ENCODE measurements at regions not wholly inside any gene's neighbourhood (a gene's known extent, or its start where the extent isn't known, plus 50 kb on each side); places are given as distances from the start of the nearest gene placed in this dataset.

GRCh38 chr1:30637183-30637980 lies 86.0 kb downstream of the MATN1 start:
- no peak for DNase-seq

- DNase-seq: no peak
These were observed 86.8 kb downstream of the MATN1 start for GRCh38 chr1:30636621-30637020.

GRCh38 chr1:30635391-30635975 lies 87.9 kb downstream of the MATN1 start:
- DNase-seq: peak; percentile 38

GRCh38 chr1:30634507-30634906 lies 88.9 kb downstream of the MATN1 start:
- no peak for DNase-seq

- no peak for DNase-seq
These were observed 90.1 kb downstream of the MATN1 start for GRCh38 chr1:30633294-30633693.

- DNase-seq: peak; percentile 61
These were observed 90.9 kb downstream of the MATN1 start for GRCh38 chr1:30632481-30632880.

GRCh38 chr1:30631700-30632099 lies 91.7 kb downstream of the MATN1 start:
- no peak for DNase-seq

- DNase-seq: no peak
These were observed 93.9 kb downstream of the MATN1 start for GRCh38 chr1:30629501-30629900.

- DNase-seq: no peak
These were observed 95.4 kb downstream of the MATN1 start for GRCh38 chr1:30627994-30628393.

GRCh38 chr1:30627206-30627605 lies 96.2 kb downstream of the MATN1 start:
- DNase-seq: no peak

GRCh38 chr1:30623431-30623830 lies 100.0 kb downstream of the MATN1 start:
- DNase-seq: no peak

GRCh38 chr1:30619619-30620018 lies 103.8 kb downstream of the MATN1 start:
- no peak for DNase-seq

GRCh38 chr1:30618335-30618747 lies 105.0 kb downstream of the MATN1 start:
- DNase-seq: no peak

- no peak for DNase-seq
These were observed 106.6 kb downstream of the MATN1 start for GRCh38 chr1:30616759-30617158.

GRCh38 chr1:30615816-30616590 lies 107.4 kb downstream of the MATN1 start:
- no peak for DNase-seq

- DNase-seq: no peak
These were observed 108.1 kb downstream of the MATN1 start for GRCh38 chr1:30615076-30615795.

GRCh38 chr1:30613188-30613587 lies 110.2 kb downstream of the MATN1 start:
- DNase-seq: no peak

GRCh38 chr1:30612536-30613065 lies 110.8 kb downstream of the MATN1 start:
- DNase-seq: no peak

GRCh38 chr1:30611741-30612309 lies 111.6 kb downstream of the MATN1 start:
- no peak for DNase-seq

GRCh38 chr1:30610917-30611316 lies 112.5 kb downstream of the MATN1 start:
- no peak for DNase-seq

- DNase-seq: no peak
These were observed 113.4 kb downstream of the MATN1 start for GRCh38 chr1:30609999-30610345.

GRCh38 chr1:30609336-30609998 lies 113.9 kb downstream of the MATN1 start:
- no peak for DNase-seq
